ENCODE measurements at regions not wholly inside any gene's neighbourhood (a gene's known extent, or its start where the extent isn't known, plus 50 kb on each side); places are given as distances from the start of the nearest gene placed in this dataset.

DNA sequence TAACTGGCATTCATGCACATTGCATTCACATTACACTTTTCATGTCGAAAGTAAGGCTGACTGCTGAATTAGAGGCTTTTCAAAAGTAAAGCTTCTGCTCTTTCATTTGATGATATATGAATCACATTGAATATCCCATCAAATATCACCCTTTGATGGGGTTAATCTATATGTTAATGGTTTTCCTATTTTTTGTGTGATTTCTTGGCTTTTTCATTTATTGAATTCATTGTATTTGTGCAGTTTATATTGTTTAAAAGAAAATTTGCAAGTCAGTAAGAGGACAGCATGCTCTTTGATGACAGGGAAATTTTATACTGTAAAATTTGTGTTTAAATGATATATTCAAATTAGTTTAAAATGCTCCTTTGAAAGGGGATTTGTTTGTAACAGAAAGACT lies 344.1 kb downstream of the PCDH10 start:
- H3K4me1 ChIP-seq (replicated peaks in 1 of 2): no peaks in the 10 kb centered on the region
- H3K4me3 ChIP-seq: no peak overlapping the region
- no peak for ATAC-seq (replicated peaks in 6 of 8)
- WGBS, 10 experiments: 0 to 100% (median 63%) methylated on average over 1 of the region's 1 CpG; no CpG with 5 or more reads in 2 of the 10 experiments
- H3K27ac ChIP-seq: no peak overlapping the region
- in situ Hi-C loops (cut with MboI; ENCODE audit: low pct_unique_long_range_greater_than_20kb in 2 of 9, low sequenced_read_pairs in 9 of 9, unreplicated experiment in 9 of 9): no loop called here

DNA sequence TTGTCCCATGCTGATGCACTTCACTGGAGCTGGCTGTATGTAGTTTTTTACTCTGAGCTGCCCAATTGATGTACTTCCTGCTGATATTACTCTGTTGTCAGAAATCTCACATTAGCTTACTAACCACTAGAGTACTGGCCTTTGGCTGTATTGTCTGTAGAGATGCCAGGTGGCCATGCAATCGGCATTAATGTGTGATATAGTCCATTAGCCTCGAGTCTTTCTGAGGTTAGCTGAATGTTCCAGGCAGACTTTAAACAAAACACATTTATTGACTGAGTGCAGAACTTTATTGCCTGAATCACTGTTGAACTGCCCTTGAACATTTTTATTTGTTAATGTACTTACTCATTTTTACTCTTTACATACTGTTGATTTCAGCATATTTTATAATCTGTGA lies 335.2 kb downstream of the PCDH10 start:
- no peak overlapping the region for H3K4me3 ChIP-seq
- in situ Hi-C loops (cut with MboI; ENCODE audit: low pct_unique_long_range_greater_than_20kb in 2 of 9, low sequenced_read_pairs in 9 of 9, unreplicated experiment in 9 of 9): no loop called here
- no peak overlapping the region for H3K27ac ChIP-seq
- peak in 2 of 8 experiments; percentile 18 to 25 for ATAC-seq (replicated peaks in 6 of 8)
- WGBS, 10 experiments: 0 to 83% (median 39%) methylated on average over 2 of the region's 2 CpGs; no CpG with 5 or more reads in 2 of the 10 experiments
- H3K4me1 ChIP-seq (replicated peaks in 1 of 2): no peaks in the 10 kb centered on the region

DNA sequence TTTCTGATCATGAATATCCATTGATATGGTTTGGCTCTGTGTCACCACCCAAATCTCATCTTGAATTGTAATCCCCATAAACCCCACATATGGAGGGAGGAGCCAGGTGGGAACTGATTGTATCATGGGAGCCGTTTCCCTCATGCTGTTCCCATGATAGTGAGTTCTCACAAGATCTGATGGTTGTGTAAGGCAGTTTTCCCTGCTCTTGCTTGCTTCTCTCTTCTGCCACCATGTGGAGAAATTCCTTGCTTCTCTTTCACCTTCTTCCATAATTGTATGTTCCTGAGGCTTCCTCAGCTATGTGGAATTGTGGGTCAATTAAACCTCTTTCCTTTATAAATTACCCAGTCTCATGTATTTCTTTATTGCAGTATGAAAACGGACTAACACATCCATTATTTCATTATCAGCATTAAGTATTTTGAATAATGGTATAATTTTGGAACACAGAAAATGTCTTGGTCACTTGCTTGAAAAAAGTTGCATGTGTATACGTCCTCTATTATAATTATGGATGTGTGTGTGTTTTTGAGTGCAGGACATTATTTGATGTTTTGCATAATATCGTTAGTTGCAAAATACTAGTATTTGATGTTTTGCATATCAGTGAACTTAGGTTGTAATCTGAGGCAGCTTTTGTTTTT lies 334.6 kb downstream of the PCDH10 start:
- ATAC-seq (replicated peaks in 6 of 8): peak in 2 of 8 experiments; percentile 31 to 86
- H3K4me3 ChIP-seq: no peak overlapping the region
- H3K27ac ChIP-seq: no peak overlapping the region
- no peaks in the 10 kb centered on the region for H3K4me1 ChIP-seq (replicated peaks in 1 of 2)
- WGBS, 10 experiments: 4 to 100% (median 67%) methylated on average over 1 to 4 of the region's 4 CpGs
- in situ Hi-C loops (cut with MboI; ENCODE audit: low pct_unique_long_range_greater_than_20kb in 2 of 9, low sequenced_read_pairs in 9 of 9, unreplicated experiment in 9 of 9): no loop called here

DNA sequence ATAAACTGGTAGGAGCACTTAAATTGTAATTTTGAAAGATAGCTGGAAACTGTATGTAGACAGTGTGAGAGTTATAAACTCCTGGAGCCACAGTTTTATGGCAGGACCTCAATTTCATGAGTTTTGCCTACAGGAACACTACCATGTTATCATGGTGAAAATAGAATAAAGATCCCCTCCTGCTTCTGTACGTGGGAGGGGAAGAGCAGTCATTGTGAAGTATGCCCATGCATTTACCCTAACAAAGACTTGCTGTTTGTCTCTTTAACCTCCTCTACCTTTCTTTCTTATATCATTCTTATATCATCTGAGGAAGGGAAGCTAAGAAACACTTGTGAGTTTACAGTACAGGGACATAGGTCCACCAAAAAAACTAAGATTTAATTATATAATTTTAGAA lies 327.0 kb downstream of the PCDH10 start:
- 0 to 50% (median 20%) methylated on average over 1 of the region's 1 CpG; no CpG with 5 or more reads in 5 of the 10 experiments for WGBS, 10 experiments
- in situ Hi-C loops (cut with MboI; ENCODE audit: low pct_unique_long_range_greater_than_20kb in 2 of 9, low sequenced_read_pairs in 9 of 9, unreplicated experiment in 9 of 9): no loop called here

DNA sequence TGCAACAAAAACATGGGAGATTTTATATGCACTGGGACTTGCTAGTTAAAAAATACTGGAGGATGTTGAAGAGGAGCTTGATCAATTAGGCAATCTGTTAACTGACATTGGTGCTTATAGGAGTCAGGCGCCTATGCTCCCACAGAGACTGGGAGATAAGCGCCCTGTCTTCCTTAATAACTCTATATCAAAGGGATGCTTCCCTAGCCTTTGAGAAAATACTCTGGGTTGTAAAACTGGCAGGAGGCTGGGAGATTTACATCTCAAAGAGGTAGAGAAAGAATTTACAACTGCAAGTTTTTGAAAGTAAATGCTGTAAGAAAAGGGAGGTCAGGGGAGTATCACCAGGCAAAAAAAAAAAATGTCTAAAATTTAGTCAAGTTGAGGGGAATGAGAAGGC lies 325.4 kb downstream of the PCDH10 start:
- in situ Hi-C loops (cut with MboI; ENCODE audit: low pct_unique_long_range_greater_than_20kb in 2 of 9, low sequenced_read_pairs in 9 of 9, unreplicated experiment in 9 of 9): no loop called here
- Histone ChIP-seq H3K4me1 (replicated peaks in 1 of 2) (no peaks in the 10 kb centered on the region), H3K27ac (no peak overlapping the region), H3K4me3 (no peak overlapping the region)
- ATAC-seq (replicated peaks in 6 of 8): no peak
- 24 to 57% (median 41%) methylated on average over 2 of the region's 2 CpGs; no CpG with 5 or more reads in 3 of the 10 experiments for WGBS, 10 experiments

More for the DNA sequence above, 327.0 kb downstream of the PCDH10 start:
- H3K4me1 ChIP-seq (replicated peaks in 1 of 2): no peaks in the 10 kb centered on the region
- no peak overlapping the region for H3K27ac ChIP-seq
- H3K4me3 ChIP-seq: no peak overlapping the region
- no peak for ATAC-seq (replicated peaks in 6 of 8)

DNA sequence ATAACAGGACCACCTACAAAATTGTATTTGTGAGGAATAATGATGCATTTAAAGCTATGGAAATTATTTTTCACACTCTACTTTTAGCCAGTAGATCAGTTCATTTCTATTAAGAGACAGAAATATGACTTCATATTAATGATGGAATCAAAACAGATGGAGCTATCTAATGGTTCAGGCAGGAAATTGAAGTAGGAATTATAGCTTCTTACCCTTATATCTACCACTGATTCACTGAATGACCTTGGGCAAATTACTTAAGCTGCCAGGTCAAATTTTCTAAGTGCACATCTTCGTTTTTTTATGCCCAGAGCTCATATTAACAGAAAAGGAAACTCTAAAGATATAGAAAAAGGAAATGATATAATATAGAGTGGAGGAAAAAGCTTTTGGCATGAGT lies 323.1 kb downstream of the PCDH10 start:
- Histone ChIP-seq H3K4me1 (replicated peaks in 1 of 2) (no peaks in the 10 kb centered on the region), H3K4me3 (no peak overlapping the region), H3K27ac (no peak overlapping the region)
- 0 to 100% (median 70%) methylated on average over 1 of the region's 1 CpG for WGBS, 10 experiments
- peak in 3 of 8 experiments; percentile 34 to 67 (median 59) for ATAC-seq (replicated peaks in 6 of 8)
- in situ Hi-C loops (cut with MboI; ENCODE audit: low pct_unique_long_range_greater_than_20kb in 2 of 9, low sequenced_read_pairs in 9 of 9, unreplicated experiment in 9 of 9): no loop called here

GRCh38 chr4:133467290-133467947 lies 318.3 kb downstream of the PCDH10 start:
- H3K27ac ChIP-seq: no peak overlapping the region
- no peak for ATAC-seq (replicated peaks in 6 of 8)
- no peak overlapping the region for H3K4me3 ChIP-seq
- 0 to 69% (median 14%) methylated on average over 1 to 3 of the region's 3 CpGs for WGBS, 10 experiments
- H3K4me1 ChIP-seq (replicated peaks in 1 of 2): peaks cover 0 to 12% of the 10 kb centered on the region in 2 donors
- in situ Hi-C loops (cut with MboI; ENCODE audit: low pct_unique_long_range_greater_than_20kb in 2 of 9, low sequenced_read_pairs in 9 of 9, unreplicated experiment in 9 of 9): no loop called here

DNA sequence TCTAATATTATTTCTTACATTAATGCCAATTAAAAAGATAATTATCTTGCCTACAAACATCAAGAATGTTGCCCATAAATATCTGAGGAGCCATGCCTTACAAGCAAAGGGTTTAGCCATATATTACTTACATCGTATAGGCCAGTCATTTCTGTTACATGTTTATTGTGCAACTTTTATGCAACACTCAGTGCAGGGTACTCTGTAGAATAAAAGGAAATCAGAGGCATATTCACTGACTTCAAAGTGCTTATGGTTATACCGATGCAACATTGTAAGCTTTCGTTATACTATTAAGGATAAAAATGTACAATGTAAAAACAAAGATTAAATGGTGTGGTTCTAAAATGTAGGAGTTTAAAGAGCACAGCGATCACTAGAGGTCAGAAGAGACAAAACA lies 315.9 kb downstream of the PCDH10 start:
- 21 to 100% (median 80%) methylated on average over 1 to 4 of the region's 4 CpGs for WGBS, 10 experiments
- in situ Hi-C loops (cut with MboI; ENCODE audit: low pct_unique_long_range_greater_than_20kb in 2 of 9, low sequenced_read_pairs in 9 of 9, unreplicated experiment in 9 of 9): no loop called here
- no peak for ATAC-seq (replicated peaks in 6 of 8)
- Histone ChIP-seq H3K27ac (no peak overlapping the region), H3K4me3 (no peak overlapping the region), H3K4me1 (replicated peaks in 1 of 2) (peaks cover 0 to 12% of the 10 kb centered on the region in 2 donors)

DNA sequence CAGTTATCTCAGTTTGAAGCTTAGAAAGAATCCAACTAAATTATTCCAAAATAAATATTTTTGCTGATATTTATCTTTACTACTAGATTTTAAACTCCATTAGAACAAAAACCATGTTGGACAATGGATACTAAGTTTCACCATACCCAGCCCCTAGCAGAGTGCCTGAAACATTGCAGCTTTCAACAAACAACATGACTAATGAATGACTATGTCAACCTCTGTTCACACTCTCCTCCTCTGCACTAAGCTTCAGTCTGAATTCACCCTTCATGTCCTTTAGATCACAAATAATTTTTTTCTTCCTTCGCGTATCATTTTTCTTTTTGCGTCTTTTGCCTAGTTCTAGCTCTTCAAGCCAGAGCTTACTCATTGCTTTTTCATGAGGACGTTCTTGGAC lies 315.2 kb downstream of the PCDH10 start:
- 39 to 100% (median 88%) methylated on average over 2 to 4 of the region's 4 CpGs for WGBS, 10 experiments
- Histone ChIP-seq H3K27ac (no peak overlapping the region), H3K4me1 (replicated peaks in 1 of 2) (peaks cover 0 to 12% of the 10 kb centered on the region in 2 donors), H3K4me3 (no peak overlapping the region)
- ATAC-seq (replicated peaks in 6 of 8): peak in 2 of 8 experiments; percentile 40 to 41
- in situ Hi-C loops (cut with MboI; ENCODE audit: low pct_unique_long_range_greater_than_20kb in 2 of 9, low sequenced_read_pairs in 9 of 9, unreplicated experiment in 9 of 9): no loop called here

DNA sequence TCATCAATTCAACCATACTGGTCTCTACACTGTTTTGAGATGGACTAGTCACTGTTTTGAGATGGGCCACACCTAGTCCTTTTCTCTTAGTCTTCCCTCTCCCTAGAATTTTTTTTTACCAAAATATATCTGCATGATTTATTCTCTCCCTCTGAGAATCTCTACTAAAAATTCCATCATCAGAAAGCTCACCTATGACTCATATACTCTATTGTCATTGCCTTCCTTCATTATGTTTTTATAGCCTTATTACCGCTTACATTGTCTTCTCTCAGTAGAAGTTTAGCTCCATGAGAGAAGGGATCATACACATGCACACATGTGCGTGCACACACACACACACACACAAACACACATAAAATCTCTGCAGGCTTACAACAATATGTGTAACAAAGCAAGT lies 303.6 kb downstream of the PCDH10 start:
- no peaks in the 10 kb centered on the region for H3K4me1 ChIP-seq (replicated peaks in 1 of 2)

GRCh38 chr4:133450813-133451212 lies 301.7 kb downstream of the PCDH10 start:
- H3K4me1 ChIP-seq (replicated peaks in 1 of 2): no peaks in the 10 kb centered on the region
- H3K27ac ChIP-seq: no peak overlapping the region
- WGBS, 10 experiments: 20 to 99% (median 63%) methylated on average over 1 to 9 of the region's 17 CpGs; no CpG with 5 or more reads in 7 of the 10 experiments
- ATAC-seq (replicated peaks in 6 of 8): no peak
- no peak overlapping the region for H3K4me3 ChIP-seq
- in situ Hi-C loops (cut with MboI; ENCODE audit: low pct_unique_long_range_greater_than_20kb in 2 of 9, low sequenced_read_pairs in 9 of 9, unreplicated experiment in 9 of 9): no loop called here

More for the DNA sequence above, 303.6 kb downstream of the PCDH10 start:
- Histone ChIP-seq H3K27ac (no peak overlapping the region), H3K4me3 (no peak overlapping the region)
- ATAC-seq (replicated peaks in 6 of 8): peak in 3 of 8 experiments; percentile 39 to 45 (median 42)
- 43 to 100% (median 68%) methylated on average over 1 to 2 of the region's 2 CpGs; no CpG with 5 or more reads in 2 of the 10 experiments for WGBS, 10 experiments
- in situ Hi-C loops (cut with MboI; ENCODE audit: low pct_unique_long_range_greater_than_20kb in 2 of 9, low sequenced_read_pairs in 9 of 9, unreplicated experiment in 9 of 9): no loop called here

DNA sequence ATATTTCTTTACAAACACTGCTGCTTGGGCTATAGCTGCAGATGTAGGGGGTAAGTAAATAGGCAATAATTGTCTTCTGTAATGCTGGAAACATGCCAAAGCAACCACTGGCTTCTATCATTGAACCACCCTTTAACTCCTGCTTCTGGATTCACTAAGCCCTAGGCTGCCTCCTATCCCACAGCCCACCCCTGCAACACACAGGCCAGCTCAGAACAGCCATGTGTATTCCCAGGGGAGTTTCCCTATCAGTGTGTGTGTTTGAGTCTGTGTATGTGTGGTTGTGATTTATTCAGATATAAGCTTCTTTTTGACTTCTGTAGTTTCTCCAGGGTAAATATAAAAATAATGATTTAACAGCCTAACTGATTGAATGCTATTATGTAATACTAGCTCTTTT lies 291.3 kb downstream of the PCDH10 start:
- Histone ChIP-seq H3K27ac (no peak overlapping the region), H3K4me1 (replicated peaks in 1 of 2) (no peaks in the 10 kb centered on the region), H3K4me3 (no peak overlapping the region)
- in situ Hi-C loops (cut with MboI; ENCODE audit: low pct_unique_long_range_greater_than_20kb in 2 of 9, low sequenced_read_pairs in 9 of 9, unreplicated experiment in 9 of 9): no loop called here
- ATAC-seq (replicated peaks in 6 of 8): peak in 5 of 8 experiments; percentile 30 to 85 (median 78)

- Histone ChIP-seq H3K4me1 (replicated peaks in 1 of 2) (no peaks in the 10 kb centered on the region), H3K27ac (no peak overlapping the region), H3K4me3 (no peak overlapping the region)
- in situ Hi-C loops (cut with MboI; ENCODE audit: low pct_unique_long_range_greater_than_20kb in 2 of 9, low sequenced_read_pairs in 9 of 9, unreplicated experiment in 9 of 9): no loop called here
- WGBS, 10 experiments: 0 to 100% (median 95%) methylated on average over 1 to 2 of the region's 2 CpGs; no CpG with 5 or more reads in 2 of the 10 experiments
- ATAC-seq (replicated peaks in 6 of 8): no peak
These were observed 290.7 kb downstream of the PCDH10 start for GRCh38 chr4:133439830-133440229.
